Heart right ventricle (tissue), 16 donors: ENCODE measurements at regions not wholly inside any gene's neighbourhood (a gene's known extent, or its start where the extent isn't known, plus 50 kb on each side); places are given as distances from the start of the nearest gene placed in this dataset.

ENCODE experiments used
- ATAC-seq, 8 donors: fragments of 200-7000 bp; cut with Tn5 transposase; one replicate each; pipeline ENCODE4 v1.9.1; 2020; ENCODE audit warnings: mild to moderate bottlenecking in 8 of 8, moderate library complexity in 8 of 8, moderate number of reproducible peaks in 1 of 8
- DNase-seq, 2 donors: peaks; one replicate each; pipeline ENCODE4 v3.0.0-alpha.2; 2020
- H3K27ac ChIP-seq, 10 donors: fragments of 200-600 bp; sonication (generic) in 2 of 10; one replicate each; pipeline versions ENCODE4 v1.5.0 to v1.8.0; 2020 to 2022; ENCODE audit warnings: mild to moderate bottlenecking in 3 of 10
- H3K27me3 ChIP-seq, 7 donors: fragments of 200-600 bp; one replicate each; pipeline ENCODE4 v1.8.0; 2021 to 2022; ENCODE audit warnings: mild to moderate bottlenecking in 2 of 7
- H3K36me3 ChIP-seq, 9 donors: fragments of 200-600 bp; sonication (generic) in 1 of 9; one replicate each; pipeline versions ENCODE4 v1.5.0 to v1.8.0; 2020 to 2022; ENCODE audit warnings: mild to moderate bottlenecking in 2 of 9
- H3K4me1 ChIP-seq, 9 donors: fragments of 200-600 bp; sonication (generic) in 1 of 9; one replicate each; pipeline versions ENCODE4 v1.5.0 to v1.8.0; 2020 to 2022; ENCODE audit warnings: mild to moderate bottlenecking in 4 of 9
- H3K4me3 ChIP-seq, 10 donors: fragments of 200-600 bp; sonication (generic) in 2 of 10; one replicate each; pipeline versions ENCODE4 v1.5.0 to v1.8.0; 2020 to 2022; ENCODE audit warnings: mild to moderate bottlenecking in 7 of 10, moderate library complexity in 2 of 10
- H3K9me3 ChIP-seq, 11 donors: fragments of 200-600 bp in 10 of 11; sonication (generic) in 2 of 11; one replicate each; pipeline versions ENCODE4 v1.5.0 to v1.8.0; 2013 to 2022; ENCODE audit warnings: mild to moderate bottlenecking in 2 of 11, control low read depth in 1 of 11, moderate library complexity in 1 of 11
- CTCF ChIP-seq, 9 donors: fragments of 200-600 bp; sonication (generic) in 2 of 9; IDR thresholded peaks; one replicate each; pipeline versions ENCODE4 v1.5.0 to v1.8.0; 2021 to 2022; ENCODE audit warnings: antibody characterized with exemption in 9 of 9, mild to moderate bottlenecking in 5 of 9, moderate library complexity in 1 of 9
- WGBS, 2 donors: extraction: QIAGEN DNeasy Blood & Tissue Kit; methylation state at CpG; one replicate each; pipeline ENCODE4 v1.1.7; 2013; ENCODE audit warnings: inconsistent platforms in 1 of 2; 5-methylcytosine and 5-hydroxymethylcytosine counted together
- intact Hi-C, 10 donors: fragments of 100-400 bp; cut with DNase I; formaldehyde crosslinking; loops; one replicate each; pipeline versions ENCODE4 v1.11.1 to v1.14.2; 2022
- donor health status: Arrhythmogenic right ventricular cardiomyopathy.
- donor health status: ischemic (EF 13 %, LVEDD 7.1; RV severe dilation, severe dysfunction).
- donor health status: healthy with polysubstance abuse.
- donor health status: DM: no; HTN: yes; CAD: no.
- donor health status: DM: no; HTN: no; CAD: no.
- donor health status: ischemic (EF 25% LVEDD 6.9; RV normal size, moderate dysfunction).
- donor health status: ischemic (EF 25% LVEDD 5.7; RV mildly dilated, moderate dysfunction).
- donor health status: healthy.
- donor health status: DM: yes; HTN: yes; CAD: no.
- donor health status: Ischemic cardiomyopathy.
- donor health status: ischemic (EF 35%, LVEDD 5.7; RV mildly dilated, moderate dysfunction).
- donor health status: nonischemic (EF 11% LVEDD 7.7; RV severe dilation, severe dysfunction).
- donor health status: DM: yes; HTN: yes; CAD: no.
- donor health status: PGD.
- donor health status: ischemic (EF 29% LVEDD 5.4; RV normal size, mild dysfunction).
- donor health status: nonischemic (EF 23%, LVEDD 6.1; RV moderate dilation, normal function).

- Histone ChIP-seq H3K4me1 (no peaks in the 10 kb centered on the region), H3K9me3 (no peaks in the 10 kb centered on the region), H3K27me3 (peaks cover 0 to 65% (median 40%) of the 10 kb centered on the region in 7 donors), H3K4me3 (no peak overlapping the region), H3K27ac (no peak overlapping the region), H3K36me3 (no peaks in the 10 kb centered on the region)
- no peak for DNase-seq
- TF ChIP-seq CTCF (IDR thresholded peaks at IDR 0.05): no peak
- intact Hi-C loops: no loop called here
- no peak for ATAC-seq
- 76 to 77% methylated on average over 5 of the region's 5 CpGs for WGBS, 2 donors
These were observed 105.3 kb upstream of the LINGO1 start for GRCh38 chr15:77738038-77738370.

GRCh38 chr15:77737238-77738037 is 104.7 kb upstream of the LINGO1 start:
- intact Hi-C loops: no loop called here
- no peak for DNase-seq
- no peaks in the 10 kb centered on the region for H3K9me3 ChIP-seq
- no peak for ATAC-seq
- H3K4me3 ChIP-seq: no peak overlapping the region
- peaks cover 0 to 60% (median 35%) of the 10 kb centered on the region in 7 donors for H3K27me3 ChIP-seq
- no peak overlapping the region for H3K27ac ChIP-seq
- WGBS, 2 donors: 49 to 50% methylated on average over 4 of the region's 4 CpGs
- H3K4me1 ChIP-seq: no peaks in the 10 kb centered on the region
- no peaks in the 10 kb centered on the region for H3K36me3 ChIP-seq
- no peak for TF ChIP-seq CTCF (IDR thresholded peaks at IDR 0.05)

GRCh38 chr15:77734306-77734705 is 101.6 kb upstream of the LINGO1 start:
- DNase-seq (no peak), ATAC-seq (no peak)
- intact Hi-C loops: no loop called here
- WGBS, 2 donors: 88 to 94% methylated on average over 2 of the region's 2 CpGs
- Histone ChIP-seq H3K27me3 (peaks cover 0 to 35% (median 6%) of the 10 kb centered on the region in 7 donors), H3K36me3 (no peaks in the 10 kb centered on the region), H3K27ac (no peak overlapping the region), H3K4me1 (no peaks in the 10 kb centered on the region), H3K9me3 (no peaks in the 10 kb centered on the region), H3K4me3 (no peak overlapping the region)
- TF ChIP-seq CTCF (IDR thresholded peaks at IDR 0.05): no peak

- H3K4me1 ChIP-seq: no peaks in the 10 kb centered on the region
- TF ChIP-seq CTCF (IDR thresholded peaks at IDR 0.05): no peak
- DNase-seq (no peak), ATAC-seq (no peak)
- H3K27ac ChIP-seq: no peak overlapping the region
- H3K27me3 ChIP-seq: peaks cover 0 to 36% (median under 1%) of the 10 kb centered on the region in 7 donors
- intact Hi-C loops: no loop called here
- H3K4me3 ChIP-seq: no peak overlapping the region
- H3K9me3 ChIP-seq: no peaks in the 10 kb centered on the region
- H3K36me3 ChIP-seq: no peaks in the 10 kb centered on the region
- WGBS, 2 donors: 69 to 74% methylated on average over 18 of the region's 18 CpGs
These were observed 101.0 kb upstream of the LINGO1 start for GRCh38 chr15:77733579-77734300.
